MM.1S (cell line): ENCODE measurements at regions not wholly inside any gene's neighbourhood (a gene's known extent, or its start where the extent isn't known, plus 50 kb on each side); places are given as distances from the start of the nearest gene placed in this dataset.

ENCODE experiments used
- DNase-seq: peaks from one replicate; pipeline ENCODE4 v3.0.0-alpha.2; 2015
- H2AFZ ChIP-seq: fragments of 300-600 bp; sonication (generic); 2 replicates; pipeline ENCODE4 v1.6.0; 2016; ENCODE audit warnings: antibody characterized with exemption, low read length
- H3F3A ChIP-seq: fragments of 300-600 bp; sonication (generic); 2 replicates; pipeline ENCODE4 v1.6.1; 2016; ENCODE audit warnings: mild to moderate bottlenecking, antibody characterized with exemption, low read length, moderate library complexity, mixed read lengths; ENCODE audit not compliant: insufficient read depth
- H3K27ac ChIP-seq: fragments of 300-600 bp; sonication (generic); 2 replicates; pipeline ENCODE4 v1.5.1; 2016; ENCODE audit warnings: mild to moderate bottlenecking, low read length
- H3K27me3 ChIP-seq: fragments of 300-600 bp; sonication (generic); replicated peaks from 2 replicates; pipeline ENCODE4 v1.6.0; 2016; ENCODE audit warnings: low read length; ENCODE audit not compliant: insufficient read depth
- H3K36me3 ChIP-seq: fragments of 300-600 bp; sonication (generic); replicated peaks from 2 replicates; pipeline ENCODE4 v1.6.1; 2016; ENCODE audit warnings: mild to moderate bottlenecking, low read length, mixed read lengths; ENCODE audit not compliant: insufficient read depth
- H3K4me1 ChIP-seq: fragments of 300-600 bp; sonication (generic); 2 replicates; pipeline ENCODE4 v1.6.1; 2016; ENCODE audit warnings: low read length, mixed read lengths
- H3K4me2 ChIP-seq: fragments of 300-600 bp; sonication (generic); 2 replicates; pipeline ENCODE4 v1.6.0; 2016; ENCODE audit warnings: low read depth, low read length
- H3K4me3 ChIP-seq: fragments of 300-600 bp; sonication (generic); 2 replicates; pipeline ENCODE4 v1.5.1; 2016; ENCODE audit warnings: low read length, mixed read lengths
- H3K79me2 ChIP-seq: fragments of 300-600 bp; sonication (generic); 2 replicates; pipeline ENCODE4 v1.6.1; 2016; ENCODE audit warnings: mixed run types, low read length, mixed read lengths
- H3K9ac ChIP-seq: fragments of 300-600 bp; sonication (generic); 2 replicates; pipeline ENCODE4 v1.6.1; 2016; ENCODE audit warnings: low read length, mixed read lengths
- H3K9me2 ChIP-seq: fragments of 300-600 bp; sonication (generic); replicated peaks from 2 replicates; pipeline ENCODE4 v1.6.1; 2016; ENCODE audit warnings: mild to moderate bottlenecking, low read length, mixed read lengths; ENCODE audit not compliant: insufficient read depth
- H3K9me3 ChIP-seq: fragments of 300-600 bp; sonication (generic); replicated peaks from 2 replicates; pipeline ENCODE4 v1.6.1; 2016; ENCODE audit warnings: mild to moderate bottlenecking, low read length, mixed read lengths; ENCODE audit not compliant: insufficient read depth
- H4K20me1 ChIP-seq: fragments of 300-600 bp; sonication (generic); 2 replicates; pipeline ENCODE4 v1.6.1; 2016; ENCODE audit warnings: mild to moderate bottlenecking, low read length, moderate library complexity, mixed read lengths; ENCODE audit not compliant: insufficient read depth
- EZH2 ChIP-seq: fragments of 300-600 bp; sonication (generic); optimal IDR thresholded peaks from 2 replicates; pipeline ENCODE3; 2017; ENCODE audit warnings: low read depth, mild to moderate bottlenecking, antibody characterized with exemption, low read length, mixed read lengths
- EZH2phosphoT487 ChIP-seq: fragments of 300-600 bp; sonication (generic); IDR thresholded peaks from 2 replicates; pipeline ENCODE4 v1.6.1; 2018; ENCODE audit warnings: antibody characterized with exemption, low read length
- TF ChIP-seq, protein P1 (sequence below): fragments of 300-600 bp; sonication (generic); IDR thresholded peaks from 2 replicates; pipeline ENCODE4 v1.5.1; 2016; ENCODE audit warnings: antibody characterized with exemption, low read length, mixed read lengths

DNA sequence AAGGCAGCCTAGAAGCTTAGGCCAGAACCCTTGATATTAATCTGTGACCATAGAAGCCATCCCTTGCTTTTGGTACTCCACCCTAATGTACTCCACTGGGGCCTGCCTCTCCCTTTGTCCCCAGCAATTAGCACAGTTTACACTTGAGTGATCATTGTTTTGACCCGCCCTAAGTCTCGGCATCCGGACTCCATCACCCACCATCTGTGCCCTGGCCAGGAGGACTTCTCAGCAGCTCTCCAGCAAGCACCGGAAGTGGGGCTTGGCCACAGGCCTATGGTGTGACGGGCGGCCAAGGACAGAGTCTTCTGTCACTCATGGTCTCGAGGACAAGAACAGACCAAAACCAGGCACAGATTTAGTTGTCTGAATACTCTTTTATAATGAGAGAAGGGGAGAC, 126.5 kb upstream of the NTF3 start:
- TF ChIP-seq, protein P1, sequence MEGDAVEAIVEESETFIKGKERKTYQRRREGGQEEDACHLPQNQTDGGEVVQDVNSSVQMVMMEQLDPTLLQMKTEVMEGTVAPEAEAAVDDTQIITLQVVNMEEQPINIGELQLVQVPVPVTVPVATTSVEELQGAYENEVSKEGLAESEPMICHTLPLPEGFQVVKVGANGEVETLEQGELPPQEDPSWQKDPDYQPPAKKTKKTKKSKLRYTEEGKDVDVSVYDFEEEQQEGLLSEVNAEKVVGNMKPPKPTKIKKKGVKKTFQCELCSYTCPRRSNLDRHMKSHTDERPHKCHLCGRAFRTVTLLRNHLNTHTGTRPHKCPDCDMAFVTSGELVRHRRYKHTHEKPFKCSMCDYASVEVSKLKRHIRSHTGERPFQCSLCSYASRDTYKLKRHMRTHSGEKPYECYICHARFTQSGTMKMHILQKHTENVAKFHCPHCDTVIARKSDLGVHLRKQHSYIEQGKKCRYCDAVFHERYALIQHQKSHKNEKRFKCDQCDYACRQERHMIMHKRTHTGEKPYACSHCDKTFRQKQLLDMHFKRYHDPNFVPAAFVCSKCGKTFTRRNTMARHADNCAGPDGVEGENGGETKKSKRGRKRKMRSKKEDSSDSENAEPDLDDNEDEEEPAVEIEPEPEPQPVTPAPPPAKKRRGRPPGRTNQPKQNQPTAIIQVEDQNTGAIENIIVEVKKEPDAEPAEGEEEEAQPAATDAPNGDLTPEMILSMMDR = no peak
- TF ChIP-seq EZH2 = no peak
- no peak for TF ChIP-seq EZH2phosphoT487
- H2AFZ ChIP-seq = no peak overlapping the region
- H3K4me3 ChIP-seq = no peak overlapping the region
- no peaks in the 10 kb centered on the region for H3F3A ChIP-seq
- H3K4me1 ChIP-seq = no peaks in the 10 kb centered on the region
- H3K27me3 ChIP-seq = no peaks in the 10 kb centered on the region
- no peaks in the 10 kb centered on the region for H3K9me3 ChIP-seq
- no peaks in the 10 kb centered on the region for H3K36me3 ChIP-seq
- H3K27ac ChIP-seq = no peak overlapping the region
- H4K20me1 ChIP-seq = no peaks in the 10 kb centered on the region
- DNase-seq = no peak
- no peaks in the 10 kb centered on the region for H3K79me2 ChIP-seq
- H3K4me2 ChIP-seq = no peak overlapping the region
- no peaks in the 10 kb centered on the region for H3K9me2 ChIP-seq
- H3K9ac ChIP-seq = no peak overlapping the region

DNA sequence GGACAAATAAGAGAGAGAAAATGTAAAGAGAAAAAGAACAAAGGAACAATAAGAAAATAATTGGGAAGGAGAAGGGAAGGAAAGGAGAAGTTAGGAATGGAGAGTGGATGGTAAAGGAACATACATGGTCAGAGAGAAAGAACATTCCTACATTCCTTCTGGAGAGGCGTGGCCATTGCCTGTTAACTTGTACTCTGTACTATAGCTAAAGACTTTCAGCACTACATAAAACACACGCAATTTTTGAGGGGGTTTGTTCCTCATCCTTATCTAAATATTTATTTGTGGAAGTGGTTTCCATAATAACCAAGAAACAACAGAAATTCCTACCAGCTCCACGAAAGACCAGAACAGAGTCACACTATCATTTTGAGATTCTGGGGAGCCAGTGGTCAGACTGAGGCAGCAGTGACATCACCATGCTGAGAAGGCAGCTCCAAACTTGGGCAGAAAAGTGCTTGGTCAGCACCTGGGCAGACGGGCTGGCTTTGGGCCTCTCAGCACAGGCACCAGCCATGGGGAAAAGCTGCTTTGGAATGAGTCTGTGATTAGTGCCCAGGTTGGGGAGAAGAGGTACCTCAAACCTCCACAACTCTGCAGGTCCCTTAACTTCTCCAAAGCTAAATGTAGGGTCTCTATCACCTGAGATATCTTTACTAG, 125.9 kb upstream of the NTF3 start:
- H3K4me3 ChIP-seq = no peak overlapping the region
- no peak for TF ChIP-seq EZH2phosphoT487
- TF ChIP-seq, protein P1 = no peak
- no peak for TF ChIP-seq EZH2
- H3F3A ChIP-seq = no peaks in the 10 kb centered on the region
- no peaks in the 10 kb centered on the region for H3K27me3 ChIP-seq
- no peaks in the 10 kb centered on the region for H3K4me1 ChIP-seq
- H3K9me2 ChIP-seq = no peaks in the 10 kb centered on the region
- no peak overlapping the region for H3K4me2 ChIP-seq
- no peaks in the 10 kb centered on the region for H3K79me2 ChIP-seq
- H4K20me1 ChIP-seq = no peaks in the 10 kb centered on the region
- no peak overlapping the region for H2AFZ ChIP-seq
- H3K9me3 ChIP-seq = no peaks in the 10 kb centered on the region
- no peak overlapping the region for H3K27ac ChIP-seq
- H3K9ac ChIP-seq = no peak overlapping the region
- H3K36me3 ChIP-seq = no peaks in the 10 kb centered on the region
- no peak for DNase-seq

DNA sequence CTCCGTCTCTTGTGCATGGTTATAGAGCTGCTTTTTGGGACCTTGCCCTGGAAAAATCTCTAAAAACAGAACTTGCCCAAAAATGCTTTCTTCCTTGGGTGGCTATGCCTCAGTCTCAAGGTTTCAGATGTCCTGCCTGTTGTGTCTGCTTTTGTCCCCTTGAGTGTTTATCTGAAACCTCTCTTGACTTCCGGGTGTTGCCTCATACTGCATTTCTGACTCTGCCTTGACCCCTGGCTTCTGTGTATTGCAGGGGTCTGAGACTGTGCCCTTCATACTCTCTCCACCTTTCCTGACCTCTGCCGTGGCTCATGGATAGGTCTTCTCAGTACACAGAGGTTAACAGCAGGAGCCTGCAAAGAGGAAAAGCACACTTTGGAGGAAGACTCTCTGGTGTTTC, 124.8 kb upstream of the NTF3 start:
- Histone ChIP-seq H3K27ac (no peak overlapping the region), H3K4me3 (no peak overlapping the region), H3K27me3 (no peaks in the 10 kb centered on the region), H3K4me2 (no peak overlapping the region), H3K9me3 (no peaks in the 10 kb centered on the region), H3F3A (no peaks in the 10 kb centered on the region), H2AFZ (no peak overlapping the region), H3K4me1 (no peaks in the 10 kb centered on the region), H3K9me2 (no peaks in the 10 kb centered on the region), H3K9ac (no peak overlapping the region), H3K79me2 (no peaks in the 10 kb centered on the region), H4K20me1 (no peaks in the 10 kb centered on the region), H3K36me3 (no peaks in the 10 kb centered on the region)
- DNase-seq = no peak
- TF ChIP-seq EZH2phosphoT487 = no peak
- TF ChIP-seq, protein P1 = no peak
- TF ChIP-seq EZH2 = no peak
